Lower leg skin (tissue), 3 donors: ENCODE measurements at regions not wholly inside any gene's neighbourhood (a gene's known extent, or its start where the extent isn't known, plus 50 kb on each side); places are given as distances from the start of the nearest gene placed in this dataset.

Source experiments
- POLR2A ChIP-seq, 2 donors: fragments of 450-650 bp; IDR thresholded peaks; one replicate each; pipeline ENCODE4 v1.6.1; 2016 to 2017; ENCODE audit warnings: antibody characterized with exemption in 2 of 2, mild to moderate bottlenecking in 1 of 2, moderate library complexity in 1 of 2
- TF ChIP-seq, protein P1 (sequence below), 3 donors: fragments of 450-650 bp; IDR thresholded peaks; one replicate each; pipeline ENCODE4 v1.5.1; 2016; ENCODE audit warnings: antibody characterized with exemption in 3 of 3, mild to moderate bottlenecking in 3 of 3, moderate library complexity in 2 of 3

GRCh38 chr3:161737171-161737570 lies 240.6 kb downstream of the OTOL1 start:
- no peak for TF ChIP-seq POLR2A (IDR thresholded peaks at IDR 0.05)
- TF ChIP-seq, protein P1, sequence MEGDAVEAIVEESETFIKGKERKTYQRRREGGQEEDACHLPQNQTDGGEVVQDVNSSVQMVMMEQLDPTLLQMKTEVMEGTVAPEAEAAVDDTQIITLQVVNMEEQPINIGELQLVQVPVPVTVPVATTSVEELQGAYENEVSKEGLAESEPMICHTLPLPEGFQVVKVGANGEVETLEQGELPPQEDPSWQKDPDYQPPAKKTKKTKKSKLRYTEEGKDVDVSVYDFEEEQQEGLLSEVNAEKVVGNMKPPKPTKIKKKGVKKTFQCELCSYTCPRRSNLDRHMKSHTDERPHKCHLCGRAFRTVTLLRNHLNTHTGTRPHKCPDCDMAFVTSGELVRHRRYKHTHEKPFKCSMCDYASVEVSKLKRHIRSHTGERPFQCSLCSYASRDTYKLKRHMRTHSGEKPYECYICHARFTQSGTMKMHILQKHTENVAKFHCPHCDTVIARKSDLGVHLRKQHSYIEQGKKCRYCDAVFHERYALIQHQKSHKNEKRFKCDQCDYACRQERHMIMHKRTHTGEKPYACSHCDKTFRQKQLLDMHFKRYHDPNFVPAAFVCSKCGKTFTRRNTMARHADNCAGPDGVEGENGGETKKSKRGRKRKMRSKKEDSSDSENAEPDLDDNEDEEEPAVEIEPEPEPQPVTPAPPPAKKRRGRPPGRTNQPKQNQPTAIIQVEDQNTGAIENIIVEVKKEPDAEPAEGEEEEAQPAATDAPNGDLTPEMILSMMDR (IDR thresholded peaks at IDR 0.05) = no peak
